CD4-positive, alpha-beta T cell treated with Interferon gamma for 1 hour (primary cell): ENCODE measurements at regions not wholly inside any gene's neighbourhood (a gene's known extent, or its start where the extent isn't known, plus 50 kb on each side); places are given as distances from the start of the nearest gene placed in this dataset.
"Not testable (repeated sequence)": the region's sequence is repeated elsewhere in the genome, so short reads cannot be mapped to it uniquely, and the experiment has no call there.

Experiments used
- DNase-seq: peaks from one replicate; pipeline ENCODE4 v3.0.0-alpha.2; 2020

DNA sequence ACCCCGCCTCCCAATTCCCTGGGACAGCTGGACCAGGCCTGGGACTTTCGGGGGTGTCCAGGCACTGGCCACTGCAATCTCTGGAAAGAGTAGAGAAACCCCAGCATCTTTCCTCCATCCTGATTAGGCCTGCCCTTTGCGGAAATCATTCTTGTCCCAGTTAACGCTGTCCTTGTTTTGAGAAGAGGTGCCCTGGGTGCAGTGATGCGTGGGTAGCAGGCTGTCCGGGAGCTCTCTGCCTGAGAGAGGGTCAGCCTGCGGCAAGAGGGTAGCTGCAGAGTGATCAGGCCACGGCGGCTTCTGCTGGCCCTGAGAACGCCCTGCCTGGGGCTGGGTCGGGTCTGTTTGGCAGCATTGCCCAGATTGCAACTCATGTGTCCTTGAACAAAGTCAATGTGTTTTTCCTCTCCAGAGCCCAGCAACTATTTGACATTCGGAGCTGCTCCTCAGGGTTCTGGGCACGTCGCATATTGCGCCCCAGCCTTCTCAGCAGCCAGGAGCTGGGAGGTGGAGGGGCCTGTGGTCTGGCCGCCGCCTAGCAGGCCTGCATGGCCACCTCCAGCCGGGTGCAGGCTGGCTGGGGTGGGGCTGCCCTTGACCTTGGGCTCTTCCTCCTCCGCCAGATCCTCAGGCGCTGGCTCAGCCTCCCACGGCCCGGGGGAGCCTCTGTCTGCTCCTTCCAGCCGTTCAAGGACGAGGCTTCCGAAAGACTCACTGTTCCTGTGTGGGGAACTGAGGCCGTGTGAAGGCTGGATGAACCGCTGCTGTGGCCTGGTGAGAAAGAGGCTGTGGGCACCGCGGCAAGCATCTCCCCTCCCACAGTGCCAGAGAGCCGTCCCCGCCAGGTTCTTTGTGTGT lies 150.1 kb upstream of the ZNF469 start:
- DNase-seq: not testable (repeated sequence)

DNA sequence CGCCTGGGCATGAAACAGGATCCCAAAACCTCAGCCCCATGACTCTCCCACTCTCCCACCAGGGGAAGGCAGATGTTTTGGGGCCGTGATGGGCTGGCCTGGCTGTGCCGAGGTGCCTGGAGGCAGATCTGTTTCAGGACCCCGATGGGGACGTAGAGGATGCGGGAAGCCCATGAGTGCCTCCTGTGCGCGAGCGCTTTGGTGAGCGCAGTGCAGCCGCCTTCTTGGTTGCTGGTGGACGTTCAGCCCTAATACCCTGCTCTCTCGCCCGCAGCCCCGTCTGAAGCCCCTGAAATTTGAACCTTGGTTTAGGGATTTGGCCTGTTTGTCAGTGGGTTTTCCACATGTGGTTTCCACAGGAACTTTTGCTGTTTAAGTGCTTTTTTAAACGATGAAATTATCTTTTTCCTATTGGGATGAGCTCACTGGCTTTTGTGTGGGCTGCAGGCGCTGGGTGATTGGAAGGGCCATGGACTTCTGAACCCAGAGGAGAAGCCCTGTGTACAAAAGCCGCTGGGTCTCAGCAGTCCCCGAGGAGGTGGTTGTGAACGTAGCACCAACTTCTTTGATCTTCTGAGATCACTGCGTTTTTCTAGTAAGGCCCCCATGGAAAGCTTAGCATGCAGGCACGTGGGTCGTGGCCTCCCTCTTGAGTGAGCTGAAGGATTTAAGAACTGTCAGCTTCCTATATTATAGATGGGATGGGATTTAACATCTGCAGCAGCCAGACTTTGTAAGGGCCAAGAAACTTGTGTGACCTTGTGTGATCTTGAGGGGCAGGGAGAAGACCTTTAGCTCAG lies 148.9 kb upstream of the ZNF469 start:
- DNase-seq: not testable (repeated sequence)

DNA sequence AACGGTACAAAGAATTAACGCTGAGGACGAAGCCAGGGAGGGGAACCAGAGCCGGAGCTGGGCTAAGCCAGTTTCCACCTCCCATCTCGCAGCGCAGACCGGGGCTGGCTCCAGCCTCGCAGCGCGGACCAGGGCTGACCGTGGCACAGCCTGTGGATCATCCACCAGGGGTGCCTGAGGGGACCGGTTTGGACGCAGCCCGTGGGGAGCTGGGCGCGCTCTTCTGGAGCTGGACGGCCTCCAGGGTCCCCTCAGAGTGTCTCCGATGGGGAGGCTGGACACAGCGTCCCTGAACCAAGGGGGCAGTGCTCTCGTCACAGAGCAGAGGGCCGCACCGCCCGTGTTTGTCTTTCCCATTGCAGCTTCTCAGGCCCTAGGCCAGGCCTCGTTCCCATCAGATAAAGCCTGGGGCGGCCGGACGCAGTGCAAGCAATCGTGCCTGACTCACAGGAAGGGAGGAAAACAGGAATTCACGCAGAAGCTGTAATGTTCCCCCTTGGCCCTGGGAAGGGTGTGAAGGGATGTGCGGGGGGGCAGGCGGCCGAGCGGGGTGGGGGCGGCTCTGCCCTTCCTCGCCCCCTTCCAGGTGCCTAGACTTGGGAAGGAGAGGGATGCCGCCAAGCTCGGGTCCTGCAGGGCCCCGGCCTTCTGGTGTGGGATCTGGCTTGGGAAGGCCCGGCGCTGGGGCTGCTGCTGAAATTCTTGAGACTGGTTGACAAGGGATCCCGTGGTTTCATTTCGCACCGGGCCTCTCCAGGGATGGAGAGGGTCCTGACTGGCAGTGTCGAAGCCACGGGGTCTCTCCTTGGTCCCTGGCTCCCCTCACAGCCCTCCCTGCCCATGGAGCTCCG lies 148.1 kb upstream of the ZNF469 start:
- not testable (repeated sequence) for DNase-seq

DNA sequence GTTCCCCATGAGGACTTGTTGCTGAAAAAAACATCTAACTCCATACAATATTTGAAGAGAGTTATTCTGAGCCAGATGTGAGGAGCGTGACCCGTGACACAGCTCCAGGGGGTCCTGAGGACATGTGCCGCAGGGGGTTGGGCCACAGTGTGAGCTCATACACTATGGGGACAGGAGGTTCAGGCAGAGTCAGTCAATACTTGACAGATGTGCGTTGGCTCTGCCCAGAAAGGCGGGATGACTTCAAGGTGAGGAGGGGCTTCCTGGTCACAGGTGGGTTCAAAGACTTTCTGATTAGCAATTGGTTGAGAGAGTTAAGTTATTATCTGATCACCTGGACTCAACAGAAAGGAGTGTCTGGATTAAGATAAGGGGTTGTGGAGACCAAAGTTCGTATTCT lies 147.1 kb upstream of the ZNF469 start:
- not testable (repeated sequence) for DNase-seq

DNA sequence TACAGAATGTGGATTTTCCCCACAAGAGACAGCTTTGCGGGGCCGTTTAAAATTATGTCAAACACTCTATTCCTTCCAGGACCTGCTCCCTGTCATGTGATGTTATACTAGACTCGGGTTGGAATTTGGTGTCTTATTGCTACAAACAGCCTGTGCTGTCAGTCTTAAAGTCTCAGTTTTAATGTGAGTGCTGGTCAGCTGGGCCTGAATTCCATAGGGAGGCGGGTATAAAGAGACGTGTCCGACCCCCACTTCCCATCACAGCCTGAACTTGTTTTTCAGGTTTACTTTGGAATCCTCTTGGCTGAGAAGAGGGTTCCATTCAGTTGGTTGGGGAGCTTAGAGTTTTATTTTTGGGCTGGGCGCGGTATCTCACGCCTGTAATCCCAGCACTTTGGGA lies 146.5 kb upstream of the ZNF469 start:
- DNase-seq: not testable (repeated sequence)

DNA sequence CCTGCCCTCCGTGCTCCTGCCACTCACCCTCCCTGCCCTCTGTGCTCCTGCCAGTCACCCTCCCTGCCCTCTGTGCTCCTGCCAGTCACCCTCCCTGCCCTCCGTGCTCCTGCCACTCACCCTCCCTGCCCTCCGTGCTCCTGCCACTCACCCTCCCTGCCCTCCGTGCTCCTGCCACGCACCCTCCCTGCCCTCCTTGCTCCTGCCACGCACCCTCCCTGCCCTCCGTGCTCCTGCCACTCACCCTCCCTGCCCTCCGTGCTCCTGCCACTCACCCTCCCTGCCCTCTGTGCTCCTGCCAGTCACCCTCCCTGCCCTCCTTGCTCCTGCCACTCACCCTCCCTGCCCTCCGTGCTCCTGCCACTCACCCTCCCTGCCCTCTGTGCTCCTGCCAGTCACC lies 145.4 kb upstream of the ZNF469 start:
- not testable (repeated sequence) for DNase-seq

DNA sequence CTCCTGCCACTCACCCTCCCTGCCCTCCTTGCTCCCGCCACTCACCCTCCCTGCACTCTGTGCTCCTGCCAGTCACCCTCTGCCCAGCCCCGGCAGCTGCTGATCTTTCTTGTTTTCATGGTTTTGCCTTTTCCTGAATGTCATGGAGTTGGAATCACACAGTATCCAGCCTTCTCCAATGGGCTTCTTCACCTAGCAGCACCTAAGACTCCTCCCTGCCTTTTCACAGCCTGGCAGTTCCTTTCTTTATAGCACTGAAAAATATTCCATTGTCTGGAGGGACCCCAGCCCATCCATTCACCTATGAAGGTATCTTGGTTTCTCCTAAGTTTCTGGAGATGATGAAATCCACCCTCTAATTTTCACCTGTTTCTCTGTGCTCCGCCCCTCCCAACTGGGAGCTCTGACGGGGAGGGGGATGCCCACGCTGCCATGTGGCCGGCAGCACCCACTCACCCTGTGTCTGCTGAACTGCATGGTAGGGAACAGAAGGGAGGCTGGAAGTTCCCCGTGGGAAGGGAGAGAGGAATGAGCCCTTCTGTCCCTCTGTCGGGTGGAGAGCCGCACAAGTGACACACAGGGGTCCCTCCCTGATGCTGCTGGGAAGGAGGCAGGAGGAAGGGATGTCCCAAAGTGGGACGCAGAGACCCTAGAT lies 144.9 kb upstream of the ZNF469 start:
- DNase-seq: not testable (repeated sequence)

DNA sequence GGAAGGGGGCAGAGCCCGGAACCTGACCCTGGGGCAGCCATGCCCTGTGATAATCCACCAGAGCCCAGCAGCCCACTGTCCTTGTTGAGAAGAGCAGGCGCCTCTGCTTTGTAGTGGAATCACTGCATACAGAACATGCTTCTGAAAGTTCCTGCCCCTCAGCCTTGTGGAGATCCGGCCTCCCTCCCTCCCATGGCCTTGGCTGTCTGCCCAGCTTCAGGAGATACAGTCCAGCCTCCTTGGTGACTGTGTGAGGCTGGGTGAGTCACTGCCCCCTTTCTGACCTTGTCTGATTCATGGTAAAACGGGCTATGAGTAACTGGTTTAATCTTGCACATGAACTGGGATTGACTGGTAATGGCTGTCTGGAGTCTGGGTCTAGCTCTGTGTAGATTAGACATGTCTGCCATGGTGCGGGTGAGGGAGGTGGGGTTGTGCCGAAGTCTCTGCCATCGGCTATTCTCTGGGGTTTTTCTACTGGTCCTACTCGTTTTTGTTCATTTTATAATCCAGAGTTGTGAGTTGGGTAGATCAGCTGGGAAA lies 144.0 kb upstream of the ZNF469 start:
- DNase-seq: peak; percentile 52

DNA sequence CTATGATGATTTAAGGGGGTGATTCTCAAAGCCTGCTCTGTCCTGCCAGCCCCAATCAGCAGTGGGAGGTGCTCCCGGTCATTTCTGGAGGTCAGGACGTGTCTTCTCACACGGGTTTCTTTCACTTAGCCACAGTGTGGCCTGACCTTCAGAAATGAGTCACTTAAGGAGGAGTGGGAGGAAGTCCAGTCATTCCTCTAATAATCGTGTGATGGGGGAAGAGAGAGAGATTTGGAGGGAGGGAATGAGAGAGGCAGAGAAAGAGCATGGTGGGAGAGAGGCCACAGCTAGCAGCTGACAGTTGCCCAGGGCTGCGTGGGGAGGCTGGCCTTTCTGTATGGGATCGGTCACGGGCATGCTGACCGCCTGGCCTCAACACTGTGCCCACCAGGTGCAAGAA lies 142.6 kb upstream of the ZNF469 start:
- DNase-seq: not testable (repeated sequence)

DNA sequence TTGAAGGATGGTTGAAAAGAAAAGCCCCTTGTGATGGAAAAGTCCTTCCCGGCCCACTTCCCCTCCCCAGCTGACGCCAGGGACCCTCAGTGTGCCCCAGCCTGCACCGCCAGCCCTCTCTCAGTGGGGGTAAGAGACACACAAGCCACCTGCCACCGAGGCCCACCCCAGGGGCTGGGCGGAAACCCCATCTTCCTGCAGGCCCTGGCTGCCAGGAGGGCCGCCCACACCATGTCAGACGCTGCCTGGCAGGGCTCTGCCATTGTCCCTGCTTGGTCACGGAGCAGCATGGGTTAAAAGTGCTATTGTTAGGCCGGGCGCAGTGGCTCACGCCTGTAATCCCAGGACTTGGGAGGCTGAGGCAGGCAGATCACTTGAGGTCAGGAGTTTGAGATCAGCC lies 142.0 kb upstream of the ZNF469 start:
- not testable (repeated sequence) for DNase-seq

DNA sequence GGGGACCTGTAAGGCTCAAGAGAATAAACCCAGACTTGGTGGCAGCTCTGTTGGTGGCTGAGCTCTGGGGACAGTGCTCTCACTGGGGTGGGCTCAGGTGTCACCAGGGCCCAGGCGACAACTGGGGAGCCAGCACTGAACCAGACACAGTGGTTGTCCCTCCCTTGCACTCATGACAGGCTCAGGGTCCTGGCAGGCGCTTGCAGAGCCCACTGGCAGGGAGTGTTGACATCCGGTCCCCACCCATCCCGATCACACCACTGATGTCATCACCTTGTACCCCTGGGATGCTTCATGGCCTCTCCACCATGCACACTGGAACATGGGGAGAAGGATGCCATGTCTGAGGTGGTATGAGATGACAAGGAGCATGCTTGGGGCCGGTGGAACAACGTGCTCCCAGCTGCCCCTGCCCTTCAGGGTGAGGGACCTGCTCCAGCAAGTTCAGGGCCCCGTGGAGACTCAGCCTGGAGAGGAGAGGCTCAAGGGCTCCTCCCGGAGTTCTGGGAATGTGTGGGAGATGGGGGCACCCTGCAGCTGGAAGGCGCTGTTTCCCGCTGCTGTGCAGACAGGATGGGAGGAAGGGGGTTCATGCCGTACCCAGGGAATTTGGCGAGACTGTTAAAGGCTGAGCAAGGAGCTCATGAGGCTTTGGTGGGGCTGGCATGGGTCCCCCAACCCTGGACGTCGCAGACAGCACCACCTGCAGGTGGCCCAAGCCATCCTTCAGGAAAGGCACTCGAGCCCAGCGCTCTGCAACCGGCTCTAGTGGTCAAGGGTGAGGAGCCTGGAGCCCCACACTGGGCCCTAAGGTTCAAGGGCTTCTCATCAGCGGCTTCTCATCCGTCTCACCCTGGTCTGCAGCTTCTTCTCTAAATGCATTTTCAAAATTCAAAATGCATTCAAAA lies 141.1 kb upstream of the ZNF469 start:
- not testable (repeated sequence) for DNase-seq

DNA sequence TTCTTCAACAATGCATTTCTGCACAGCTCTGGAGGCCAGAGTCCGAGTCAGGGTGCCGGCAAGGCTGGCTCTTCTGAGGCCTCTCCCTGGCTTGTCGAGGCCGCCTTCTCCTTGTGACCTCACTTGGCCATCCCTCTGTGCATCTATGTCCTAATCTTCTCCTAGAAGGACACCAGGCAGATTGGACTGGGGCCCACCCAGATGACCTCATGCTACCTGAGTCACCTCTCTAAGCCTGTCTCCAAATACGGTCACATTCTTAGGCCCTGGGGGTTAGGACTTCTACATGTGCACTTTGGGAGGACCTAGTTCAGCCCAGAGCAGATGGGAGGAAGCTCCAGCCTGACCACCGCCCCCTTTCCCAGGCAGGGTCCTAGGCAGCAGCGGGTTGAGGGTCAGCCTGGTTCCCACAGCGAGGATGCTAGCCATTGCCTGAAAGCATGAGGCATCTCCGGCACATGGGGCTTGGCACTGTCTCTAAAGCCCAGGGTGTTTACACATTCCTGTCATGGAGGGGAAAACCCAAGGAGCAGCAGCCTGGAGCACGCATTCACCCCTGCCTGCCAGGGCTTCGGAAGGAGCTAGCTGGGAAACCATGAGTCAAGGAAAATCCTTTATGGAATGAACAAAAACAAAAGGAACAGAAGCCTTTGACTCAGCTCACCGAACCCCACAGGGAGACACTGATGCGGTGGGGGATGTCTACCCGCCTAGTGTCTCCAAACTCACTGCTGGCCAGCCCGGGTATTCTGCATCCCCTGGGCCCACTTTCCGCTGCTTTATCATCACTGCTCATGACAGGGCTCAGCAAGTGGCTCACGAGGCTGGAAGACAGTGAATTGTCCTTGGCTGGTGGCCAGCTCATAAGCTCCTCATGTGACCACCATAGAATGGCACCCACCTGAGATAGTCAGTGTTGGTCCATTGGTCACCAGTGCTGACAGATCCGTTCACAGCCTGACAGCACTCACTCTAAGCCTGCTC lies 140.2 kb upstream of the ZNF469 start:
- not testable (repeated sequence) for DNase-seq

DNA sequence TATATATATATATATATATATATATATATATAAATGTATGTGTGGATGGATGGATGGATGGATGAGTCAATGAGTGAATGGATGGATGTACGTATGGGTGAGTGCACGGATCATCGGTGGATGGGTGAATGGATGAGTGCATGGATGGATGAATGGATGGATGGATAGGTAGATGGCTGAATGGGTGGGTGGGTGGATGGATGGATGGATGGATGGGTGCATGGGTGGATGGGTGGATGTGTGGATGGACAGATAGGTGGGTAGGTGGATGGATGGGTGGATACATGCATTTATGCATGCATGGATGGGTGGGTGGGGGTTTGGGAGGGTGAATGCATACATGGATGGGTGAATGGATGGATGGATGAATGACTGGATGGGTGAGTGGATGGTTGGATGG lies 138.8 kb upstream of the ZNF469 start:
- DNase-seq: not testable (repeated sequence)

DNA sequence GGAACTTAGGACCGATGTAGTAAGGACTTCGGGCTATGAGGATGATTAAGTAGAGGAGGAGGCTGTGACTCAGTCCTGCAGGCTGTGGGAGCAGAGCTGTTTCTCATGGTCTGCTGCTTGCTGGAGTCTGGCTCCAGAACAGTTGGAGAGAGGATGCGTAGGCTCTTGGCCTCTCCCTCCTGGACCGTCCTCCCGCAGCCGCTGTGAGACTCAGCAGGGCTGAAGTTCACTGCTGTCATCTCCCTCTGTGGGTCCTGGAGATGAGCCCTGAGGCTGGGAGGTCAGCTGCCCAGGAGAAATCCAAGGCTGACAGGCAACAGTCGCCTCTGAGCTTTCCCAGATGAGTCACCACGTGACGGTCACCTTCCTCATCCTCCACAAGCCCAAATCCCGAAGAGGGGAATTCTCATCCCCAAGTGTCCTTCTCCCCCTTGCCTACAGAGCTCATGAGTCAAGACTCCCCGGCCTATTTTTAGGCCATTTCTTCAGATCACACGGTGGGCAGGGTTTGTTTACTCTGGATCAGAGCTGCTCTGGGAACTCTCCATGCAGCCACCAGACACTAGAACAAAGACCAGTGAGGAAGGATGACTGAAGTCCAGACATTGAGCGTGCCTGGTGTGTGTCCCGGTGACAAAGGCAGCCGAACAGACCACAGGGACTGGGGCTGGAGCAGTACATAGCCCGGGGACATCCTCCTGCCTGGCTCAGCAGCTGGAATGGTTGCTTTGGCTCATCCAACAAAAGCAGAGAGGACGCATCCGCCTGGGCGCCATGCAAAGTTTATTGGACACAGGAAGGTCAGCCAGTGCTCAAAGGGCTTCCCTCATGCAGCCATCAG lies 137.3 kb upstream of the ZNF469 start:
- DNase-seq: not testable (repeated sequence)

DNA sequence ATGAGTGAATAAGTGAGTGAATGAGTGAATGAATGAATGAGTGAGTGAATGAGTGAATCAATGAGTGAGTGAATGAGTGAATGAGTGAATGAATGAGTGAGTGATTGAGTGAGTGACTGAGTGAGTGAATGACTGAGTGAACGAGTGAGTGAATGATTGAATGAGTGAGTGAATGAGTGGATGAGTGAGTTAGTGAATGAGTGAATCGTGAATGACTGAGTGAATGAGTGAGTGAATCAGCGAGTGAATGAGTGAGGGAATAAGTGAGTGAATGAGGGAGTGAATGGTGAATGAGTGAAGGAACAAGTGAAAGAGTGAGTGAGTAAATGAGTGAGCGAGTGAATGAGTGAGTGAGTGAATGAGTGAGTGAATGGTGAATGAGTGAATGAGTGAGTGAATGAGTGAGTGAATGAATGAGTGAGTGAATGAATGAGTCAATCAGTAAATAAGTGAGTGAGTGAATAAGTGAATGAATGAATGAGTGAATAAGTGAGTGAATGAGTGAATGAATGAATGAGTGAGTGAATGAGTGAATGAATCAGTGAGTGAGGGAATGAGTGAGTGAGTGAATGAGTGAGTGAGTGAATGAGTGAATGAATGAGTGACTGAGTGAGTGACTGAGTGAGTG lies 135.7 kb upstream of the ZNF469 start:
- DNase-seq: not testable (repeated sequence)

DNA sequence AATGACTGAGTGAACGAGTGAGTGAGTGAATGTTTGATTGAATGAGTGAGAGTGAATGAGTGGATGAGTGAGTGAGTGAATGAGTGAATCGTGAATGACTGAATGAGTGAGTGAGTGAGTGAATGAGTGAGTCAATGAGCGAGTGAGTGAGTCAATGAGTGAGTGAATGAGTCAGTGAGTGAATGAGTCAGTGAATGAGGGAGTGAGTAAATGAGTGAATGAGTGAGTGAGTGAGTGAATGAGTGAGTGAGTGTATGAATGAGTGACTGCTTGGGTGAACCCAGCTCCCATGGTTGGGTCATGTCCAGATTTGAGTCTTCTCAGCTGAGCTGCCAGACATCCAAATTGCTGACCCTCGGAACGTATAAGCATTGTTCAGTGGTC lies 135.2 kb upstream of the ZNF469 start:
- not testable (repeated sequence) for DNase-seq

DNA sequence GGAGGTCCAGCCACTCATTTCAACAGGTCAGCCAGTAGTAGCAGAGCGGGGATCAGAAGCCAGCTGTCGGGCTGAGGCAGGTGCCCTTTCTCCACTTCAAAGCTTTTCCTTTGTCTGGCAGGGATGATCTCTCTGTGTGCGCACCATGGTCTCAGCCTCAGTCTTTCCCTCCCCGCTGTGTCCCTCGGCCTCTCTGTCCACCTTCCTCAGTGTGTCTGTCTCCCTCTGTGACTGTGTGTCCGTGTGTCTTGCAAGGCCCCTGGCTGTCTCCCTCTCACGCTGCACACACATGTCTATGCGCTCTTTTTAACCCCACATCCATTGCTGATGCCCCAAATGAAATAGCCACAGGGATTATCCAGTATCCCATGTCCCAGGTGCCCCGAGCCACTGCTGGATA lies 134.0 kb upstream of the ZNF469 start:
- DNase-seq: not testable (repeated sequence)

DNA sequence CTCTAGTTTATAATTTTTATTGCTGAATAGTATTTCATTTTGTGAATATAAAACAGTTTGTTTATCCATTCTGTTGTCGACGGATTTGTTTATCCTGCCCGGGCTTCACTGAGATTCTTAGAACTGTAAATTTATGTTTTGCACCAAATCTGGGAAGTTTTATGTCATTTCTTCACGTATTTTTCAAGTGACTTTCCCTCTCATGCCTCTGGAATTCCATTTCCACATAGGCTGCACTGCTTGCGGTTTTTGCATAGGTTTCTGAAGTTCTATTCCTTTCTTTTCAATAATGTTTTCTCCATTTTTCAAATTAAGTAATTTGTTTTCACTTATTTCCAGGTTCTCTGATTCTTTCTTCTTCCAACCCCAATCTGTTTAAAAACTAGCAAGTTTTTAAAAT lies 132.4 kb upstream of the ZNF469 start:
- not testable (repeated sequence) for DNase-seq
